ENCODE measurements at regions not wholly inside any gene's neighbourhood (a gene's known extent, or its start where the extent isn't known, plus 50 kb on each side); places are given as distances from the start of the nearest gene placed in this dataset.

DNA sequence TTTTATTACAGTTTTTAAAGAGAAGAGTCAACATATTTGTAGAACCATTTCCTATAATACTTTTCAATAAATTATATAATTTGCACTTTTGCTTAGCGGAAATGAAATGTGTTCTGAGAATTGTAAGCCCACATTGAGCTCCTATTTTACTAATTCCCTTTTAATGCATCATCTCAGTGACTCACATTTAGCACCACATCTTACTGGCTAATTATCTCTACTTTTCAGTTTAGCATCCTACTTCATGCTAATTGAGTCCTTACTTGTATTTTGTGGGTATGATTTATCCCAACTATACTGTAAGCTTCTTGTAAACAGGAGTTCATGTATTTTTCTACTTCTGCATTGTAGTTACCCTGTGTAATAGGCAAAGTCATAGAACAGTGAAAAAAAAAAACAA, 67.5 kb downstream of the TMX1 start:
- H3K36me3 ChIP-seq (replicated peaks), result no peaks in the 10 kb centered on the region
- H3K4me1 ChIP-seq, result no peaks in the 10 kb centered on the region
- H3K27me3 ChIP-seq (ENCODE audit: low read depth), result no peaks in the 10 kb centered on the region; the same call in 1 of the 2 replicates
- DNase-seq (ENCODE audit: low spot score in 2 of 2), result no peak
- H3K9me3 ChIP-seq, result no peaks in the 10 kb centered on the region
- no peak overlapping the region for H3K4me3 ChIP-seq
- in situ Hi-C loops (cut with MboI; ENCODE audit: low sequenced_read_pairs), result no loop called here

DNA sequence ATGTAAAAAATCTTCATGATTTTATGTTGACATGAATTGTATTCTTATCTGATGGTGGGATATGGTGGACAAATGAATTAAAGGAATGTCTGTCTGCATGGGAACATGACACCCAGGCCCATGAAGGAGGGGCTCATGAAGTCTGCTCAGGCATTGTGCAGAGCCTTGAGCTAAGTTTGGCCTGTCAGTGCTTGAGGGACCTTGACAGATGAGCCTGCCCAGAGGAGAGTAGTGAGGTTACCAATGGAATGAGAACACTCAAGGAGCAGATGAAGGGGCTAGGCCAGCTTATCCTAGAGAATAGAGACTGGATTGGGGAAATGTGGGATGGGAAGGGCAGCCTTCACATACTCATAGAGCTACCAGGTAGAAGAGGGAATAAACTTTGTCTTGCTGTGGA, 68.8 kb downstream of the TMX1 start:
- no peaks in the 10 kb centered on the region for H3K36me3 ChIP-seq (replicated peaks)
- no peaks in the 10 kb centered on the region for H3K4me1 ChIP-seq
- in situ Hi-C loops (cut with MboI; ENCODE audit: low sequenced_read_pairs), result no loop called here
- no peaks in the 10 kb centered on the region; the same call in 1 of the 2 replicates for H3K27me3 ChIP-seq (ENCODE audit: low read depth)
- H3K9me3 ChIP-seq, result no peaks in the 10 kb centered on the region
- no peak for DNase-seq (ENCODE audit: low spot score in 2 of 2)
- H3K4me3 ChIP-seq, result no peak overlapping the region

DNA sequence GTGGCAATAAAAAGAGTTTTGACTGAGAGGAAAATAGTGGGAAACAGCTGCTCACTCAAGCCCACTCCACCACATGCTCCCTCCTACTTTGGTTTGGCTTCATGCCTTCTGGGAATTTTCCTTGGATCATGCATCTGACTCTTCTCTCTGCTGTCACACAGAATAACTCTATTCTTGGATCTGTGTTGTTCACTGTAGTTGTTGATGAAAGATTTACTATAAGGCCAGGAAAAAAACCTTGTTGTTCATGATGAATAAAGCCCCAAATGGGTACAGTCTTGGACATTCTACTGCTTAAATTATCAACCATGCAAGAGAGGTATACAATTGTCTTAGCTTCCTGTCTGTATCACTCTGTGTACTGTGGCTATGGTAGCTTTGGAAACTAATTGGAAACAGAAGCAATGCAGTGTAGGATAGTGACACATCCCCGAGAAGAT, 70.5 kb downstream of the TMX1 start:
- H3K36me3 ChIP-seq (replicated peaks), result no peaks in the 10 kb centered on the region
- DNase-seq (ENCODE audit: low spot score in 2 of 2), result no peak
- no peaks in the 10 kb centered on the region; the same call in 1 of the 2 replicates for H3K27me3 ChIP-seq (ENCODE audit: low read depth)
- H3K4me3 ChIP-seq, result no peak overlapping the region
- no peaks in the 10 kb centered on the region for H3K9me3 ChIP-seq
- H3K4me1 ChIP-seq, result no peaks in the 10 kb centered on the region
- in situ Hi-C loops (cut with MboI; ENCODE audit: low sequenced_read_pairs), result no loop called here

DNA sequence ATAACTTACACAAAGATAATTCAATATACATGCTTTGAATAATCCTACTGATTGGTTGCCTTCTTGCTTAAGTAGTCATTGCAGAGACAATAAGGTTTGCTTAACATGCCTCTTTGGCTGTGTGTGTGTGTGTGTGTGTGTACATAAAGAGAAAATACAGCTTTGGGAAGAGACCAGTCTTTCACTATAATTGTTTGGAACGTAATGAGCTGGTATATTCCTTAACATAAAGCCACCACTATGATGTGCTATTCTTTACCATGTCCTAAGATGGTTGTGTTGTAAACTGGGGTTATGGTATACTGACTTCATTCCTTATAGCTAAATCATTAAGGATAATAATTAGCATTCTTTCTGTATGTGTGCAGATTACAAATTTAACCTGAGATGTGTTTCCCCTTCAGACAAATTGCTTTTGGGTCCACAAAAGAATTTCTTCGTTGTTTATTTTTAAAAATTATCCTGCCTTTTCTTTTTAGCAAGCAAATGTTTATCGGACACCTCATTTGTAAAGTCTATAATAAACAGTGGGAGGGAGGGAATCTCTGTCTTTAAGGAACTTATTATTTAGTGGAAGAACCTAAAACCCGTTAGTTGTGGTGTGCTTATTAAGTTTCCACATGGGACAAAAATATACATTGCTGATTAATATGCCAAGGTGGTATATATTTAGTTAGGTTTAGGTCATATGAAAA, 74.4 kb downstream of the TMX1 start:
- peaks cover 10% of the 10 kb centered on the region for H3K4me1 ChIP-seq
- no peaks in the 10 kb centered on the region; the same call in 1 of the 2 replicates for H3K27me3 ChIP-seq (ENCODE audit: low read depth)
- DNase-seq (ENCODE audit: low spot score in 2 of 2), result no peak
- no peaks in the 10 kb centered on the region for H3K9me3 ChIP-seq
- no peak overlapping the region for H3K4me3 ChIP-seq
- in situ Hi-C loops (cut with MboI; ENCODE audit: low sequenced_read_pairs), result no loop called here
- no peaks in the 10 kb centered on the region for H3K36me3 ChIP-seq (replicated peaks)

DNA sequence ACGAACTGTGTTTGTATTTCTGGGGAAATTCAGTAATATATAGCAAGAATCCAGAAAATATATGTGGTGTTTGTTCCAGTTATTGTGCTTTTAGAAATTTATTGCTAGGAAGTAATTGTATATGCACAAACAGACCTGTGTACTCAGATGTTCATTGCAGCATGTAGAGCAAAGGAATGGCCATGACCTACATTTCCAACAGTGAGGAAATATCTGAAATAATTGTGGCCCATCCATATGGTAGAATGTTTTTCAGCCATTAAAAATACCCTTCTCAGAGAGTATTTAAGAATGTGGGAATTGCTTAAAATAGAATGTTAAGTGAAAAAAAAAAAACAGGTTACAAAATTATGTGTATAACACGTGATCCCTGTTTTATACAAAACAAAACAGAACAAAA, 77.3 kb downstream of the TMX1 start:
- no peaks in the 10 kb centered on the region for H3K9me3 ChIP-seq
- H3K27me3 ChIP-seq (ENCODE audit: low read depth), result no peaks in the 10 kb centered on the region
- in situ Hi-C loops (cut with MboI; ENCODE audit: low sequenced_read_pairs), result no loop called here
- DNase-seq (ENCODE audit: low spot score in 2 of 2), result no peak
- H3K4me3 ChIP-seq, result no peak overlapping the region
- H3K36me3 ChIP-seq (replicated peaks), result no peaks in the 10 kb centered on the region
- peaks cover 15% of the 10 kb centered on the region for H3K4me1 ChIP-seq

DNA sequence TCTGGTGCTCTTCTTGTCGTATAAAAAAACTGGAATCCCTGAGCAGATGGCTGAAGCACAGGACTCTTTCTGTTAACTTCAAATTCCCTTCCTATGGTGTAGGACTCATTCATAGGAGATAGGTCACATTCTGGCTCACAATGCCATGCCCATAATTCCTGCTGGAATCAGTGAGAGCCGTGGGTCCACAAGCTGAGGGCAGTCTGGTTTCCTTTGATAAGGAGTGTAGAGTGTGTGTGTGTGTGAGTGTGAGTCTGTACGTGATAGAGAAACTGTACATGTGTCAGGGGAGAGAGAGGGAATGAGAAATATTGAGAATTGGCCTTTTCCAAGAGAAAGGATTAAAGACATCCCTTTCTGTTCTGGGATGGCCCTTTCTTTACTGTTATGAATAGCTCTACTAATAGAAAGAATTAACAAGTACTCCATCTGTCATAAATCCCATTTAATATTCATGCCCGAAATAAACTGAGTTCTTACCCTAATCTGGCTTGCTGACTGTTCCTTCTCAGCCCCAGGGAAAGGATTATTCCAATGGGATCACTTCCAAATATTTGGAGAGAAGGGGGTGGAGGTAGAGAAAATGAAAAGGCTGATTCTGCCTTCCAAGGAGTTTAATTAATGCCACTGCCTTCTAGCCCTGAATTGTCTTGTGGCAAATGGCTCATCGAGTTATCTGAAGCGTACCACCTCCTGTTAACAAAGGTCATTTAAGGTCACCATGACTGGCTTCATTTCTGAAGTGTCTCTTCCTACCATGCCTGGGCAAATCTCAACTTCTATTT, 79.0 kb downstream of the TMX1 start:
- no peaks in the 10 kb centered on the region for H3K27me3 ChIP-seq (ENCODE audit: low read depth)

DNA sequence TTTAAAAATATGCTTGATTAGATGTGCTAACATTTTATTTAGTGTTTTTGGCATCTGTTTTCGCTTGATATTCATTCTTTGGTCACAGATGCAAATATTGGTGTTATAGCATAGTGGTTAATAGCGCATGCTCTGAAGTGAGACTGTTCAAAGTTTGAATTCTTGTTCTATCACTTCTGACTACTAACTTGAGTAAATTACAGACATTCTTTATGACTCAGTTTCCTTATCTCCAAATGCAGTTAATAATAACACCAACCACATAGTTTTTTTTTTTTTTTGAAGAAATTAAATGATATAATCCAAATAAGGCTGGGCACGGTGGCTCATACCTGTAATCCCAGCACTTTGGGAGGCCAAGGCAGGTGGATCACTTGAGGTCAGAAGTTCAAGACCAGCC, 81.0 kb downstream of the TMX1 start:
- in situ Hi-C loops (cut with MboI; ENCODE audit: low sequenced_read_pairs), result no loop called here
- Histone ChIP-seq H3K4me1 (peaks cover 15% of the 10 kb centered on the region), H3K4me3 (no peak overlapping the region), H3K27me3 (ENCODE audit: low read depth) (no peaks in the 10 kb centered on the region), H3K9me3 (no peaks in the 10 kb centered on the region), H3K36me3 (replicated peaks) (no peaks in the 10 kb centered on the region)
- DNase-seq (ENCODE audit: low spot score in 2 of 2), result no peak

More for the DNA sequence above, 79.0 kb downstream of the TMX1 start:
- in situ Hi-C loops (cut with MboI; ENCODE audit: low sequenced_read_pairs), result no loop called here
- no peaks in the 10 kb centered on the region for H3K36me3 ChIP-seq (replicated peaks)
- H3K4me1 ChIP-seq, result peaks cover 15% of the 10 kb centered on the region
- peak; percentile 18 to 62 for DNase-seq (ENCODE audit: low spot score in 2 of 2)
- H3K4me3 ChIP-seq, result no peak overlapping the region
- H3K9me3 ChIP-seq, result no peaks in the 10 kb centered on the region

DNA sequence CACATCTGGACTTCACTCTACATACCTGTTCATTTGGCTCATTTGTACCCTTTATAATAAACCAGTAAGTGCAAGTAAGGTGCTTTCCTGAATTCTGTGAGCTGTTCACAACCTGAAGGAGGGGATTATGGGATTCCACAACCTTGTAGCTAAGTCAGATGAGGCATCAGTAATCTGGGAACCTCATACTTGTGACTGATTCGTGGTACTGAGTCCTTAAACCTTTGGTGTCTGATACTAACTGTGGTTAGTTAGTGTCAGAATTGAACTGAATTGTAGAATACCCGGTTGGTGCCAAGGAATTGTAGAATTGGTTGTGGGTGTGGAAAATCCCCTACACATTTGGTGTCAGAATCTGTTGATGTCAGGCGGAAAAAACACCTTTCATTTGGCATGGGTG, 83.4 kb downstream of the TMX1 start:
- Histone ChIP-seq H3K36me3 (replicated peaks) (no peaks in the 10 kb centered on the region), H3K9me3 (no peaks in the 10 kb centered on the region), H3K4me3 (no peak overlapping the region), H3K4me1 (peaks cover 15% of the 10 kb centered on the region), H3K27me3 (ENCODE audit: low read depth) (no peaks in the 10 kb centered on the region)
- no peak for DNase-seq (ENCODE audit: low spot score in 2 of 2)
- in situ Hi-C loops (cut with MboI; ENCODE audit: low sequenced_read_pairs), result no loop called here

DNA sequence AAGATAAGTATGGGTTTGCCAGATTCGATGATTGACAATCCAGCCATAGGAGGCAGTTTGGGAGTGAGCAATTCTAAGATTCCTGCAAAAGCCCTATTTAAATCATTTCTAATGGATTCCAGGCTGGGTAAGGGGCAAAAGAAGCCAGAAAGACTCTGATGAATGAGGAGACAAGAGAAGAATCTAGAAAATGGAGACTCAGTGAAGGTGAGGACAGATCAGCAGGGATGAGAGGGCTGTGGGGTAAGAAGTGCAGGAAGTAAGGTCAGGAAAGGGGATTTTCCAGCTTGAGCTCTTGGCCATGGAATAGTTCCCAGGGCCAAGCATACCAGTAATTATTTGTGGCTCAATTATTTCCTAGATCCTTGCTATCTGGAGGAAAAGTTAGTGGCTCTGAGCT, 87.3 kb downstream of the TMX1 start:
- Histone ChIP-seq H3K36me3 (replicated peaks) (no peaks in the 10 kb centered on the region), H3K9me3 (no peaks in the 10 kb centered on the region), H3K4me3 (no peak overlapping the region), H3K27me3 (ENCODE audit: low read depth) (no peaks in the 10 kb centered on the region), H3K4me1 (no peaks in the 10 kb centered on the region)
- in situ Hi-C loops (cut with MboI; ENCODE audit: low sequenced_read_pairs), result no loop called here
- DNase-seq (ENCODE audit: low spot score in 2 of 2), result no peak

DNA sequence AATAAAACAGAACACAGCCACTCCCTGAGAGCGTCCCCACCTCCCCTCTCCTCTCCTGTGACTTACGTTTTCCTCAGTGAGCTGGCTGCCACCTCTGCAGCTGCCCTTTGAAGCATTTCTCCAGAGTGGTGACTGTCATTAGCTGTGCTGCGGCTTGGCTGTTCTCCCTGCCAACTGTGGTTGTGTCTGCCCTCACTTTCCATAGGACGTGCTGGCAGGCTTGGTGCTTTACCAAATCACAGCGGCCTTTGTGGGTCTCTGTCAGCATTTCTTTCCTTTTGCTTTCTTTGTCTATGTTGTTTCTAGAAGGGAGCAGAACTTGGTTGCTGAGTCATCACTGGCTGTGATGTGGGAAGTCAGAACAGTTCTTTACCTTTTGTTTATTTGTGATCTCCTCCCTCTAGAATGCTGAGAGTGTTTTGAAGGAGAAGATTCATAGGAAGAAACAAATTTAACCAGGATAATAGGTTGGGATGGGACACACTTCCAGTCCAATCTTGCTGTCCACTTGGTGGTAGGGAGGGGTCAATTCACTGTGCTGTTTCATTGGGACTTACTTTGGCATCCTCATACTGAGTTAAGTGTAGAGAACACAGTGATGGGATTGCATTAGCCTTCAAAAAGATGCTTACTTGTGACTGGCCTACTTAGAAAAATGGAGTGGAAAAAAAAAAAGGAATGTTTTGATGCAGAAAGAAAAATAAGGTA, 88.2 kb downstream of the TMX1 start:
- DNase-seq (ENCODE audit: low spot score in 2 of 2), result no peak
- Histone ChIP-seq H3K4me1 (no peaks in the 10 kb centered on the region), H3K4me3 (no peak overlapping the region), H3K9me3 (no peaks in the 10 kb centered on the region), H3K36me3 (replicated peaks) (no peaks in the 10 kb centered on the region), H3K27me3 (ENCODE audit: low read depth) (no peaks in the 10 kb centered on the region)
- in situ Hi-C loops (cut with MboI; ENCODE audit: low sequenced_read_pairs), result no loop called here

DNA sequence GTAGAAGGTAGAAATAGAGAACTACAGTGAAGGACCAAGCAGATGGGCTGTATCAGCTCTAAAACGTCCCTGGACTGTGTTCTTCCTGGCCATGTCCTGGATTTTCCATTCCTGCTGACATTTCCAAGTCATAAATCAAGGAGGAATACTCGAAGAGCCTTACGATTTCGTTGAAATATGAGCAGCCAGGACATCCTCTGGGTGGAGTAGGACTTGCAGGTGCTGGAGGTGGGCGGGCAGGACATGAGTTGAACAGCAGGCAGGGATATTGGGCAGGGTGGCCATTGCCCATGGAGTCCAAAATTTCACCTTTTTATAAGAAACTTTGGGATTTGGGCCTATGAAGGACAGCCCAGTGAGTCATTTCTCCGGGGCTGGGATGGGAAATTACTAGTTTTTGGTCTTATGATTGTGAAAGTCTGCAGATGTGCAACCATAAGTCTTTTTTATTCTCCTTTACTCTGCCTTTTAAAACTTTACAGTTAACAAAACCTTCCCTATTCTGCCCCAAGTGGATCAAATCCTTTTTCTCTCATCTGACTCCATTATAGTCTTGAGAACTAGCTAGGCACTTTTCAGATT, 88.8 kb downstream of the TMX1 start:
- Histone ChIP-seq H3K4me3 (no peak overlapping the region), H3K4me1 (no peaks in the 10 kb centered on the region), H3K9me3 (no peaks in the 10 kb centered on the region), H3K36me3 (replicated peaks) (no peaks in the 10 kb centered on the region), H3K27me3 (ENCODE audit: low read depth) (no peaks in the 10 kb centered on the region)
- no peak for DNase-seq (ENCODE audit: low spot score in 2 of 2)
- in situ Hi-C loops (cut with MboI; ENCODE audit: low sequenced_read_pairs), result no loop called here

DNA sequence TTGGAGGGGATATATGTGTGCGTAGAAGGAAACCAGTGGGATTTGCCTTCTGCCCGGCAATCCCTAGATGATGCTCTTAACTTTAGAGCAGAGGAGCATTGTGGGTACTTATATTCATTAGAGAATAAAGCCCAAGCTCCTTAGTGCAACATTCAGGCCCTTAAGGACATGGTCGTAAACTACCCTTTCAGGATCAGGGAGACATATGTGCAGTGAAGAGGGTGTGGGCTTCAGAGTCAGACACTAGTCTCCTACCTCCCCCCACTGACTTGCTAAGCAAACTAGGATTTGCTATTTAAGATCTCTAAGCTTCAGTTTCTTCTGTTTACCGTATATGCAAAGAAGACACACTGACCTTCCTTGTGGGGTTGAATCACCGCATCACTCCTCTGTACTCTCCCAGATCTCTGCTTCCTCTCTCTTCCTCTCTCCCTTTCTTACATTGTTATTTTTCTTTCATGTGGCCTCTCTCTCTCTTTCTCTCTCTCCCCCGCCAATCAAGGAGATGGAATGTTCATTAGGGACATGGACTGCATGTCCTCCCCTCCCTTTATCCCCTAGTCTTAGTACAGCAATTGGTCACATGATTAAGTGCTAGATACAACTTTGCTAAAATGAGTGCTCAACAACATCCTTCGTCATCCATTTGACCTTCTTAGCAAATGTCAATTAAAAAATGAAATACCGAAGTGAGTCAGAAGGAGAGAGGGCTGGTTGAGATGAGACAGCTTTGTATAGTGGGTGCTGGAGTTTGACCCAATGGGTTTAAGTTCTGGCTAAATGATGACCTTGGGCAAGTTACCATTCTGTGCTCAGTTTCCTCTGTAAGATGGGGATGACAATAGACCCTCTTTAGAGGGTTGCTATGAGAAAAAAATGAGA, 91.7 kb downstream of the TMX1 start:
- H3K36me3 ChIP-seq (replicated peaks), result no peaks in the 10 kb centered on the region
- in situ Hi-C loops (cut with MboI; ENCODE audit: low sequenced_read_pairs), result no loop called here
- peak in 1 of 2 experiments; percentile 5 for DNase-seq (ENCODE audit: low spot score in 2 of 2)

DNA sequence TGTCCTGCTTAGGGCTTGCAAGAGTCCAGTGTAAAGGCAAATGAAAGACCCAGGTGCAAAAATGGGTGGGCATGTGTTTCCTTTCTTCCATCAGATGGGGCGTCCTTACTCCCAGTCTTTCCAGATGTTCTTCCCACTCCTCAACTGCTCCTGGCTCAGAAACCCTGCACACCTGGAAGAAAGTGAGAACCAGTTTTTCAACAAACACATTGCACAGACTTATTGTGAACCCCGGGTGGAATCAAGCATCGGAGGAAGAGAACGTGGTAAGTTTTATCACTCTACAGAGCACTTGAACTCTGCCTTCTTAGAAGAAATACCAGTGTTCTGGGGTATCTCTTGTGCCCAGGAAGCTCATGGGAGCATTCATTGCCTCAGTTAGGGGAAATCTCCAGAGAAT, 93.3 kb downstream of the TMX1 start:
- Histone ChIP-seq H3K9me3 (no peaks in the 10 kb centered on the region), H3K27me3 (ENCODE audit: low read depth) (no peaks in the 10 kb centered on the region), H3K4me1 (no peaks in the 10 kb centered on the region), H3K4me3 (no peak overlapping the region), H3K36me3 (replicated peaks) (no peaks in the 10 kb centered on the region)
- in situ Hi-C loops (cut with MboI; ENCODE audit: low sequenced_read_pairs), result no loop called here
- no peak for DNase-seq (ENCODE audit: low spot score in 2 of 2)

More for the DNA sequence above, 91.7 kb downstream of the TMX1 start:
- no peak overlapping the region for H3K4me3 ChIP-seq
- no peaks in the 10 kb centered on the region for H3K27me3 ChIP-seq (ENCODE audit: low read depth)
- H3K4me1 ChIP-seq, result no peaks in the 10 kb centered on the region
- H3K9me3 ChIP-seq, result no peaks in the 10 kb centered on the region

All from HAP-1 (cell line).